K562 (cell line): ENCODE measurements at regions not wholly inside any gene's neighbourhood (a gene's known extent, or its start where the extent isn't known, plus 50 kb on each side); places are given as distances from the start of the nearest gene placed in this dataset.

ENCODE experiments used
- HIVEP1 ChIP-seq: fragments of 250-450 bp; sonication (Bioruptor Pico); IDR thresholded peaks from 2 replicates; pipeline ENCODE4 v1.4.0; 2020; ENCODE audit warnings: mild to moderate bottlenecking
- HOXB6 ChIP-seq: fragments of 250-450 bp; sonication (Bioruptor Pico); IDR thresholded peaks from 2 replicates; pipeline ENCODE4 v1.5.1; 2022; ENCODE audit warnings: mild to moderate bottlenecking, borderline replicate concordance
- KDM5B ChIP-seq: fragments of 200-600 bp; sonication (generic); IDR thresholded peaks from 2 replicates; pipeline ENCODE4 v1.6.1; 2012; ENCODE audit warnings: low read depth, mild to moderate bottlenecking, moderate library complexity, low read length, control low read depth, inconsistent platforms; ENCODE audit not compliant: insufficient replicate concordance
- NFIC ChIP-seq: fragments of 450-650 bp; IDR thresholded peaks from 2 replicates; pipeline ENCODE4 v1.6.1; 2017; ENCODE audit warnings: mild to moderate bottlenecking, inconsistent platforms
- NR4A1 ChIP-seq, 2 experiments: fragments of 250-450 bp in 1 of 2; fragments of 450-650 bp in 1 of 2; sonication (Bioruptor Pico) in 1 of 2; IDR thresholded peaks; 2 replicates each; pipeline versions ENCODE4 v1.4.0 to v1.6.1; 2016 to 2020; ENCODE audit warnings: mild to moderate bottlenecking in 2 of 2, missing compliant biosample characterization in 1 of 2, missing genetic modification characterization in 1 of 2, moderate library complexity in 1 of 2
- SMAD2 ChIP-seq: fragments of 150-350 bp; IDR thresholded peaks from 2 replicates; pipeline ENCODE4 v1.6.1; 2014; ENCODE audit warnings: low read depth, mild to moderate bottlenecking, low read length
- TAF9B ChIP-seq: fragments of 450-650 bp; IDR thresholded peaks from 2 replicates; pipeline ENCODE4 v1.6.1; 2018; ENCODE audit warnings: mild to moderate bottlenecking; ENCODE audit not compliant: partially characterized antibody
- TCF3 ChIP-seq: sonication (generic); formaldehyde crosslinking; IDR thresholded peaks from 2 replicates; pipeline ENCODE4 v1.4.0; 2020; ENCODE audit warnings: mild to moderate bottlenecking, missing genetic modification reagents
- ZNF408 ChIP-seq: fragments of 250-450 bp; sonication (Bioruptor Pico); IDR thresholded peaks from 2 replicates; pipeline ENCODE4 v1.4.0; 2020; ENCODE audit warnings: low read depth, mild to moderate bottlenecking, moderate library complexity
- TF ChIP-seq, protein P1 (sequence below): fragments of 250-450 bp; sonication (Bioruptor Pico); IDR thresholded peaks from 2 replicates; pipeline ENCODE4 v1.4.0; 2020; ENCODE audit warnings: mild to moderate bottlenecking, moderate library complexity

GRCh38 chr4:127525608-127526007 is 107.1 kb upstream of the INTU start (continued):
- TF ChIP-seq, protein P1, sequence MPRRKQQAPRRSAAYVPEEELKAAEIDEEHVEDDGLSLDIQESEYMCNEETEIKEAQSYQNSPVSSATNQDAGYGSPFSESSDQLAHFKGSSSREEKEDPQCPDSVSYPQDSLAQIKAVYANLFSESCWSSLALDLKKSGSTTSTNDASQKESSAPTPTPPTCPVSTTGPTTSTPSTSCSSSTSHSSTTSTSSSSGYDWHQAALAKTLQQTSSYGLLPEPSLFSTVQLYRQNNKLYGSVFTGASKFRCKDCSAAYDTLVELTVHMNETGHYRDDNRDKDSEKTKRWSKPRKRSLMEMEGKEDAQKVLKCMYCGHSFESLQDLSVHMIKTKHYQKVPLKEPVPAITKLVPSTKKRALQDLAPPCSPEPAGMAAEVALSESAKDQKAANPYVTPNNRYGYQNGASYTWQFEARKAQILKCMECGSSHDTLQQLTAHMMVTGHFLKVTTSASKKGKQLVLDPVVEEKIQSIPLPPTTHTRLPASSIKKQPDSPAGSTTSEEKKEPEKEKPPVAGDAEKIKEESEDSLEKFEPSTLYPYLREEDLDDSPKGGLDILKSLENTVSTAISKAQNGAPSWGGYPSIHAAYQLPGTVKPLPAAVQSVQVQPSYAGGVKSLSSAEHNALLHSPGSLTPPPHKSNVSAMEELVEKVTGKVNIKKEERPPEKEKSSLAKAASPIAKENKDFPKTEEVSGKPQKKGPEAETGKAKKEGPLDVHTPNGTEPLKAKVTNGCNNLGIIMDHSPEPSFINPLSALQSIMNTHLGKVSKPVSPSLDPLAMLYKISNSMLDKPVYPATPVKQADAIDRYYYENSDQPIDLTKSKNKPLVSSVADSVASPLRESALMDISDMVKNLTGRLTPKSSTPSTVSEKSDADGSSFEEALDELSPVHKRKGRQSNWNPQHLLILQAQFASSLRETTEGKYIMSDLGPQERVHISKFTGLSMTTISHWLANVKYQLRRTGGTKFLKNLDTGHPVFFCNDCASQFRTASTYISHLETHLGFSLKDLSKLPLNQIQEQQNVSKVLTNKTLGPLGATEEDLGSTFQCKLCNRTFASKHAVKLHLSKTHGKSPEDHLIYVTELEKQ (CRISPR knock-in tag), result no peak
- TF ChIP-seq ZNF408 (no peak), NR4A1 (CRISPR knock-in tag; IDR thresholded peaks at IDR 0.05) (no peak), NR4A1 (tag; IDR thresholded peaks at IDR 0.05) (no peak), HOXB6 (CRISPR knock-in tag) (no peak), HIVEP1 (CRISPR knock-in tag) (no peak), SMAD2 (no peak), NFIC (no peak), TAF9B (no peak), KDM5B (no peak), TCF3 (CRISPR knock-in tag) (peak; percentile 56)
